ENCODE measurements at regions not wholly inside any gene's neighbourhood (a gene's known extent, or its start where the extent isn't known, plus 50 kb on each side); places are given as distances from the start of the nearest gene placed in this dataset.

DNA sequence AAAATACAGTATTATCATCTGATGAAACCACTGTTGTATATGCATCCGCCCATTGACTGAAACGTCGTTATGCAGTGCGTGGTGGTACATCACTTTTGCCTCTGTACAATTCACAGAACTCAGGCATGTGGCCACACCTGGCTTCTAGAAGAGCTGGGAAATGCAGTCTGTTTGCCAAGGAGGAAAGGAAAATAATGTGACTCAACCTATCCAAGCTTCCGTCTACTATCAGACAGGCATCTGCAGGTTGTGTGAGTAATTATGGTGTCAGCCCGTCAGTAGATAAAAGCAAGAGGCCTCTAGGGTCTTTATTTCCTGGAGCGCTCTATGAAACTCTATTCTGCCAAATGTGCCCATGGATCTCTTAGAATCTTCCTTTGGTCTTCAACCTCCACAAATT lies 111.6 kb downstream of the BBS10 start:
- Histone ChIP-seq H3K4me3 (ENCODE audit: insufficient read depth in 1 of 2, low read depth in 1 of 2, low read length in 2 of 2) (no peak overlapping the region), H2AFZ (ENCODE audit: low read depth, low read length) (no peak overlapping the region)
- 44% methylated on average over 6 of the region's 7 CpGs for WGBS

GRCh38 chr12:76234741-76235140 lies 113.5 kb downstream of the BBS10 start:
- Histone ChIP-seq H3K14ac (ENCODE audit: low read length in 2 of 2) (no peak overlapping the region), H2BK15ac (ENCODE audit: low read depth, poor library complexity, severe bottlenecking) (no peak overlapping the region), H3K4me2 (ENCODE audit: low read length, poor library complexity, severe bottlenecking) (no peak overlapping the region), H3K4me3 (ENCODE audit: insufficient read depth in 1 of 2, low read depth in 1 of 2, low read length in 2 of 2) (no peak overlapping the region), H3K9me3 (ENCODE audit: control insufficient read depth, low read length) (no peaks in the 10 kb centered on the region), H2BK5ac (ENCODE audit: low read depth, low read length, poor library complexity, severe bottlenecking) (no peak overlapping the region), H2AK5ac (ENCODE audit: low read length, severe bottlenecking) (no peak overlapping the region), H3K27ac (ENCODE audit: low read length, poor library complexity, severe bottlenecking) (no peak overlapping the region), H3K27me3 (ENCODE audit: control insufficient read depth in 1 of 2, insufficient read depth in 1 of 2, low read length in 2 of 2) (no peaks in the 10 kb centered on the region), H3K9ac (ENCODE audit: low read length) (no peak overlapping the region), H3K79me1 (replicated peaks; ENCODE audit: low read length, poor library complexity, severe bottlenecking) (no peaks in the 10 kb centered on the region), H2BK120ac (ENCODE audit: low read depth, low read length) (no peak overlapping the region), H4K91ac (ENCODE audit: low read length) (no peak overlapping the region), H4K8ac (ENCODE audit: low read length) (no peak overlapping the region), H2BK12ac (ENCODE audit: low read length in 2 of 2) (no peak overlapping the region), H3K4ac (ENCODE audit: low read depth in 1 of 2, low read length in 2 of 2) (no peak overlapping the region), H3K18ac (ENCODE audit: low read depth in 1 of 2, low read length in 2 of 2) (no peak overlapping the region), H3K23ac (ENCODE audit: low read length in 2 of 2) (no peak overlapping the region), H3K4me1 (ENCODE audit: control insufficient read depth, insufficient read depth, low read depth, low read length) (peaks cover 4% of the 10 kb centered on the region), H2AFZ (ENCODE audit: low read depth, low read length) (no peak overlapping the region), H3K36me3 (ENCODE audit: control insufficient read depth in 1 of 2, insufficient read depth in 2 of 2, low read depth in 1 of 2, low read length in 2 of 2) (no peaks in the 10 kb centered on the region)
- 95% methylated on average over 2 of the region's 2 CpGs for WGBS
- DNase-seq, result no peak

More for the DNA sequence above, 111.6 kb downstream of the BBS10 start:
- no peak overlapping the region for H4K8ac ChIP-seq (ENCODE audit: low read length)
- H2BK12ac ChIP-seq (ENCODE audit: low read length in 2 of 2), result no peak overlapping the region
- no peak overlapping the region for H3K4me2 ChIP-seq (ENCODE audit: low read length, poor library complexity, severe bottlenecking)
- no peak overlapping the region for H2AK5ac ChIP-seq (ENCODE audit: low read length, severe bottlenecking)
- no peaks in the 10 kb centered on the region for H3K27me3 ChIP-seq (ENCODE audit: control insufficient read depth in 1 of 2, insufficient read depth in 1 of 2, low read length in 2 of 2)
- no peak overlapping the region for H3K9ac ChIP-seq (ENCODE audit: low read length)
- H3K9me3 ChIP-seq (ENCODE audit: control insufficient read depth, low read length), result no peaks in the 10 kb centered on the region
- no peak overlapping the region for H4K91ac ChIP-seq (ENCODE audit: low read length)
- H3K36me3 ChIP-seq (ENCODE audit: control insufficient read depth in 1 of 2, insufficient read depth in 2 of 2, low read depth in 1 of 2, low read length in 2 of 2), result no peaks in the 10 kb centered on the region
- H3K18ac ChIP-seq (ENCODE audit: low read depth in 1 of 2, low read length in 2 of 2), result no peak overlapping the region
- peaks cover 4% of the 10 kb centered on the region for H3K4me1 ChIP-seq (ENCODE audit: control insufficient read depth, insufficient read depth, low read depth, low read length)
- H3K4ac ChIP-seq (ENCODE audit: low read depth in 1 of 2, low read length in 2 of 2), result no peak overlapping the region
- no peak overlapping the region for H3K27ac ChIP-seq (ENCODE audit: low read length, poor library complexity, severe bottlenecking)
- peak; percentile 15 for DNase-seq
- H3K23ac ChIP-seq (ENCODE audit: low read length in 2 of 2), result no peak overlapping the region
- H2BK120ac ChIP-seq (ENCODE audit: low read depth, low read length), result no peak overlapping the region
- no peaks in the 10 kb centered on the region for H3K79me1 ChIP-seq (replicated peaks; ENCODE audit: low read length, poor library complexity, severe bottlenecking)
- no peak overlapping the region for H3K14ac ChIP-seq (ENCODE audit: low read length in 2 of 2)
- no peak overlapping the region for H2BK5ac ChIP-seq (ENCODE audit: low read depth, low read length, poor library complexity, severe bottlenecking)
- H2BK15ac ChIP-seq (ENCODE audit: low read depth, poor library complexity, severe bottlenecking), result no peak overlapping the region

GRCh38 chr12:76232013-76232412 lies 116.2 kb downstream of the BBS10 start:
- no peak overlapping the region for H4K8ac ChIP-seq (ENCODE audit: low read length)
- no peak for DNase-seq
- peak overlapping the region in 1 of 2 experiments; percentile 8 for H3K14ac ChIP-seq (ENCODE audit: low read length in 2 of 2)
- H3K23ac ChIP-seq (ENCODE audit: low read length in 2 of 2), result no peak overlapping the region
- H3K4me2 ChIP-seq (ENCODE audit: low read length, poor library complexity, severe bottlenecking), result no peak overlapping the region
- no peaks in the 10 kb centered on the region for H3K9me3 ChIP-seq (ENCODE audit: control insufficient read depth, low read length)
- H3K4ac ChIP-seq (ENCODE audit: low read depth in 1 of 2, low read length in 2 of 2), result no peak overlapping the region
- no peaks in the 10 kb centered on the region for H3K27me3 ChIP-seq (ENCODE audit: control insufficient read depth in 1 of 2, insufficient read depth in 1 of 2, low read length in 2 of 2)
- H3K4me3 ChIP-seq (ENCODE audit: insufficient read depth in 1 of 2, low read depth in 1 of 2, low read length in 2 of 2), result no peak overlapping the region
- H3K27ac ChIP-seq (ENCODE audit: low read length, poor library complexity, severe bottlenecking), result no peak overlapping the region
- H3K36me3 ChIP-seq (ENCODE audit: control insufficient read depth in 1 of 2, insufficient read depth in 2 of 2, low read depth in 1 of 2, low read length in 2 of 2), result no peaks in the 10 kb centered on the region
- H2AK5ac ChIP-seq (ENCODE audit: low read length, severe bottlenecking), result no peak overlapping the region
- H2BK5ac ChIP-seq (ENCODE audit: low read depth, low read length, poor library complexity, severe bottlenecking), result no peak overlapping the region
- no peak overlapping the region for H2AFZ ChIP-seq (ENCODE audit: low read depth, low read length)
- H3K79me1 ChIP-seq (replicated peaks; ENCODE audit: low read length, poor library complexity, severe bottlenecking), result no peaks in the 10 kb centered on the region
- H4K91ac ChIP-seq (ENCODE audit: low read length), result no peak overlapping the region
- no peak overlapping the region for H3K18ac ChIP-seq (ENCODE audit: low read depth in 1 of 2, low read length in 2 of 2)
- no peak overlapping the region for H2BK120ac ChIP-seq (ENCODE audit: low read depth, low read length)
- H2BK12ac ChIP-seq (ENCODE audit: low read length in 2 of 2), result peak overlapping the region in 1 of 2 experiments; percentile 2
- no CpG with 5 or more reads among the region's 2 CpGs for WGBS
- H3K4me1 ChIP-seq (ENCODE audit: control insufficient read depth, insufficient read depth, low read depth, low read length), result peaks cover 2% of the 10 kb centered on the region
- no peak overlapping the region for H3K9ac ChIP-seq (ENCODE audit: low read length)
- no peak overlapping the region for H2BK15ac ChIP-seq (ENCODE audit: low read depth, poor library complexity, severe bottlenecking)

DNA sequence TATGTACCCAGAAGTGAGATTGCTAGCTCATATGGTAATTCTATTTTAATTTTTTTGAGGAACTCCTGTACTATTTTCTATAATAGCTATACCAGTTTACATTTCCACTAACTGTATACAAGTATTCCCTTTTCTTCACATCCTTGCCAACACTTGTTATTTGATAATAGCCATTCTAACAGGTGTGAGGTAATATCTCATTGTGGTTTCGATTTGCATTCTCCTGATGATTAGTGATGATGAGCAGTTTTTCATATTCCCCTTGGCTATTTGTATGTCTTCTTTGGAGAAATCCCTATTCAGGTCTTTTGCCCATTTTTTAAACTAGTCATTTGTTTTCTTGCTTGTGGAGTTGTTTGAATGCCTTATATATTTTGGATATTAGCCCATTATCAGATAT lies 121.3 kb downstream of the BBS10 start:
- Histone ChIP-seq H3K9ac (ENCODE audit: low read length) (no peak overlapping the region), H3K27ac (ENCODE audit: low read length, poor library complexity, severe bottlenecking) (no peak overlapping the region), H3K18ac (ENCODE audit: low read depth in 1 of 2, low read length in 2 of 2) (no peak overlapping the region), H3K9me3 (ENCODE audit: control insufficient read depth, low read length) (no peaks in the 10 kb centered on the region), H4K91ac (ENCODE audit: low read length) (no peak overlapping the region), H2BK12ac (ENCODE audit: low read length in 2 of 2) (no peak overlapping the region), H3K14ac (ENCODE audit: low read length in 2 of 2) (no peak overlapping the region), H3K4ac (ENCODE audit: low read depth in 1 of 2, low read length in 2 of 2) (no peak overlapping the region), H3K36me3 (ENCODE audit: control insufficient read depth in 1 of 2, insufficient read depth in 2 of 2, low read depth in 1 of 2, low read length in 2 of 2) (no peaks in the 10 kb centered on the region), H3K79me1 (replicated peaks; ENCODE audit: low read length, poor library complexity, severe bottlenecking) (no peaks in the 10 kb centered on the region), H3K4me2 (ENCODE audit: low read length, poor library complexity, severe bottlenecking) (no peak overlapping the region), H3K4me3 (ENCODE audit: insufficient read depth in 1 of 2, low read depth in 1 of 2, low read length in 2 of 2) (no peak overlapping the region), H4K8ac (ENCODE audit: low read length) (no peak overlapping the region), H2BK15ac (ENCODE audit: low read depth, poor library complexity, severe bottlenecking) (no peak overlapping the region), H2BK5ac (ENCODE audit: low read depth, low read length, poor library complexity, severe bottlenecking) (no peak overlapping the region), H3K27me3 (ENCODE audit: control insufficient read depth in 1 of 2, insufficient read depth in 1 of 2, low read length in 2 of 2) (no peaks in the 10 kb centered on the region), H2AFZ (ENCODE audit: low read depth, low read length) (no peak overlapping the region), H3K4me1 (ENCODE audit: control insufficient read depth, insufficient read depth, low read depth, low read length) (no peaks in the 10 kb centered on the region), H2BK120ac (ENCODE audit: low read depth, low read length) (no peak overlapping the region), H3K23ac (ENCODE audit: low read length in 2 of 2) (no peak overlapping the region), H2AK5ac (ENCODE audit: low read length, severe bottlenecking) (no peak overlapping the region)
- WGBS, result 100% methylated on average over 1 of the region's 1 CpG
- DNase-seq, result peak; percentile 5

Data from mesenchymal stem cell (in vitro differentiated cells and primary cell).